HepG2 (cell line): ENCODE measurements at regions not wholly inside any gene's neighbourhood (a gene's known extent, or its start where the extent isn't known, plus 50 kb on each side); places are given as distances from the start of the nearest gene placed in this dataset.

Source experiments
- ATAC-seq: fragments of 200-7000 bp; cut with Tn5 transposase; 3 replicates; pipeline ENCODE4 v1.9.1; 2020; ENCODE audit warnings: mild to moderate bottlenecking, moderate library complexity
- BruUV-seq: library from RNA; stranded (reverse); fragments of 400-500 nt; replicated peaks from 2 replicates; lab custom pipeline; 2021; lab: Mats Ljungman, UMichigan
- CTCF ChIA-PET: fragments of 300-600 bp; formaldehyde crosslinking; extraction: SDS; loops from one replicate; lab custom pipeline; 2021; ENCODE audit warnings: low total read pairs, inconsistent platforms, low intra/inter-chr PET ratio; lab: Yijun Ruan, JAX
- POLR2A ChIA-PET: fragments of 350-600 bp; sonication (Branson Sonifier 250); formaldehyde crosslinking; loops from one replicate; lab custom pipeline; 2020; ENCODE audit warnings: antibody characterized with exemption, inconsistent platforms; lab: Yijun Ruan, JAX
- DNase-seq: peaks from one replicate; pipeline ENCODE4 v3.0.0-alpha.2; 2015; ENCODE audit warnings: low spot score
- FAIRE-seq: peaks from 3 replicates; lab custom pipeline; 2011; peaks lifted over from hg19 to GRCh38; lab: Jason Lieb, UNC
- H2AFZ ChIP-seq: one replicate; pipeline ENCODE4 v1.6.1; 2011; ENCODE audit warnings: low read length, inconsistent platforms
- H3K27ac ChIP-seq: fragments of 300-600 bp; 3 replicates; pipeline ENCODE4 v1.8.0; 2011; ENCODE audit warnings: mixed run types, mild to moderate bottlenecking, mixed read lengths, low read length, inconsistent platforms; ENCODE audit not compliant: insufficient read depth; ENCODE audit errors: extremely low read length
- H3K27me3 ChIP-seq, 2 experiments: fragments of 200-600 bp in 1 of 2; 2 replicates in 1 of 2; 3 replicates in 1 of 2; pipeline versions ENCODE4 v1.6.0 to v1.8.0; 2011; ENCODE audit warnings: low read length in 2 of 2, mild to moderate bottlenecking in 2 of 2, moderate library complexity in 2 of 2, inconsistent platforms in 1 of 2; ENCODE audit not compliant: insufficient read depth in 2 of 2, control insufficient read depth in 1 of 2
- H3K36me3 ChIP-seq, 2 experiments: fragments of 200-600 bp in 1 of 2; replicated peaks in 1 of 2; 2 replicates in 1 of 2; 3 replicates in 1 of 2; pipeline versions ENCODE4 v1.5.1 to v1.8.0; 2011; ENCODE audit warnings: low read length in 2 of 2, inconsistent platforms in 1 of 2; ENCODE audit not compliant: insufficient read depth in 2 of 2, control insufficient read depth in 1 of 2
- H3K4me1 ChIP-seq: 2 replicates; pipeline ENCODE4 v1.5.1; 2012; ENCODE audit warnings: low read length, inconsistent platforms; ENCODE audit not compliant: insufficient read depth
- H3K4me2 ChIP-seq: 2 replicates; pipeline ENCODE4 v1.6.0; 2011; ENCODE audit warnings: low read depth, low read length, inconsistent platforms
- H3K4me3 ChIP-seq, 3 experiments: fragments of 200-600 bp in 1 of 3; sonication (generic), shearing (Covaris generic) in 1 of 3; replicated peaks in 1 of 3; 2 replicates each; pipeline ENCODE4 v1.5.1; 2011 to 2016; ENCODE audit warnings: low read length in 3 of 3, inconsistent platforms in 2 of 3, low read depth in 2 of 3, mild to moderate bottlenecking in 2 of 3, control low read depth in 1 of 3, mixed read lengths in 1 of 3; ENCODE audit not compliant: insufficient read depth in 1 of 3
- H3K79me2 ChIP-seq: one replicate; pipeline ENCODE4 v1.6.1; 2011; ENCODE audit warnings: low read length, inconsistent platforms; ENCODE audit not compliant: insufficient read depth
- H3K9ac ChIP-seq: 2 replicates; pipeline ENCODE4 v1.6.0; 2011; ENCODE audit warnings: mild to moderate bottlenecking, low read depth, low read length, inconsistent platforms; ENCODE audit not compliant: insufficient read depth
- H3K9me3 ChIP-seq: 2 replicates; pipeline ENCODE4 v1.5.1; 2012; ENCODE audit warnings: mild to moderate bottlenecking, low read length
- H4K20me1 ChIP-seq: 2 replicates; pipeline ENCODE4 v1.6.0; 2011; ENCODE audit warnings: inconsistent platforms, mild to moderate bottlenecking, low read length, moderate library complexity; ENCODE audit not compliant: insufficient read depth
- HNRNPL ChIP-seq: fragments of 200-400 bp; formaldehyde crosslinking; IDR thresholded peaks from 2 replicates; pipeline ENCODE4 v1.6.1; 2017; ENCODE audit warnings: mild to moderate bottlenecking, low read depth, low read length
- JDP2 ChIP-seq: sonication (generic); formaldehyde crosslinking; IDR thresholded peaks from 2 replicates; pipeline ENCODE4 v1.8.1; 2022; ENCODE audit warnings: missing genetic modification reagents, borderline replicate concordance
- JUND ChIP-seq: sonication (generic); formaldehyde crosslinking; IDR thresholded peaks from 2 replicates; pipeline ENCODE4 v1.8.0; 2022; ENCODE audit warnings: mild to moderate bottlenecking, missing genetic modification reagents
- NONO ChIP-seq, 2 experiments: fragments of 450-650 bp in 1 of 2; sonication (generic) in 1 of 2; formaldehyde crosslinking in 1 of 2; IDR thresholded peaks in 1 of 2; conservative IDR thresholded peaks in 1 of 2; 2 replicates each; pipeline versions ENCODE4 v1.6.1 to v1.8.0; 2017 to 2022; ENCODE audit warnings: mild to moderate bottlenecking in 1 of 2, missing genetic modification reagents in 1 of 2, moderate library complexity in 1 of 2
- ZBTB3 ChIP-seq: sonication (generic); formaldehyde crosslinking; IDR thresholded peaks from 2 replicates; pipeline ENCODE4 v1.4.0; 2020; ENCODE audit warnings: low read depth, mild to moderate bottlenecking, moderate library complexity, missing genetic modification reagents, borderline replicate concordance
- ZMAT3 ChIP-seq: sonication (generic); formaldehyde crosslinking; conservative IDR thresholded peaks from 2 replicates; pipeline ENCODE4 v1.7.0; 2021; ENCODE audit warnings: missing genetic modification reagents
- ZNF430 ChIP-seq: sonication (generic); formaldehyde crosslinking; IDR thresholded peaks from 2 replicates; pipeline ENCODE4 v1.9.0; 2021; ENCODE audit warnings: mild to moderate bottlenecking, missing genetic modification reagents
- ZNF496 ChIP-seq: sonication (generic); formaldehyde crosslinking; IDR thresholded peaks from 2 replicates; pipeline ENCODE4 v1.8.1; 2023; ENCODE audit warnings: mild to moderate bottlenecking, moderate library complexity, missing genetic modification reagents; ENCODE audit not compliant: insufficient replicate concordance
- ZNF674 ChIP-seq: sonication (generic); formaldehyde crosslinking; IDR thresholded peaks from 2 replicates; pipeline ENCODE4 v1.5.0; 2020; ENCODE audit warnings: low read depth, mild to moderate bottlenecking, missing genetic modification reagents
- WGBS: methylation state at CpG from one replicate; pipeline ENCODE4 v1.1.6; 2017; ENCODE audit warnings: low lambda C conversion rate; 5-methylcytosine and 5-hydroxymethylcytosine counted together
- in situ Hi-C: cut with HindIII; loops from 2 replicates; pipeline ENCODE4 v1.10.0; 2017; ENCODE audit warnings: low pct_unique_long_range_greater_than_20kb; ENCODE audit not compliant: extremely low pct_ligation_motif_present
- intact Hi-C: fragments of 100-400 bp; cut with micrococcal nuclease; formaldehyde crosslinking; loops from one replicate; pipeline ENCODE4 v1.10.0; 2022; ENCODE audit not compliant: unreplicated experiment
- TF ChIP-seq, protein P1 (sequence below): sonication (generic); formaldehyde crosslinking; IDR thresholded peaks from 2 replicates; pipeline ENCODE4 v1.4.0; 2020; ENCODE audit warnings: missing genetic modification reagents
- TF ChIP-seq, protein P2 (sequence below): sonication (generic); formaldehyde crosslinking; IDR thresholded peaks from 2 replicates; pipeline ENCODE4 v1.5.1; 2020; ENCODE audit warnings: mild to moderate bottlenecking, missing genetic modification reagents, borderline replicate concordance
- TF ChIP-seq, protein P3 (sequence below): sonication (generic); formaldehyde crosslinking; IDR thresholded peaks from 2 replicates; pipeline ENCODE4 v1.8.0; 2022; ENCODE audit warnings: missing genetic modification reagents, mild to moderate bottlenecking, inconsistent platforms, borderline replicate concordance
- TF ChIP-seq, protein P4 (sequence below): sonication (generic); formaldehyde crosslinking; IDR thresholded peaks from 2 replicates; pipeline ENCODE4 v1.5.1; 2020; ENCODE audit warnings: missing genetic modification reagents, mild to moderate bottlenecking, borderline replicate concordance

DNA sequence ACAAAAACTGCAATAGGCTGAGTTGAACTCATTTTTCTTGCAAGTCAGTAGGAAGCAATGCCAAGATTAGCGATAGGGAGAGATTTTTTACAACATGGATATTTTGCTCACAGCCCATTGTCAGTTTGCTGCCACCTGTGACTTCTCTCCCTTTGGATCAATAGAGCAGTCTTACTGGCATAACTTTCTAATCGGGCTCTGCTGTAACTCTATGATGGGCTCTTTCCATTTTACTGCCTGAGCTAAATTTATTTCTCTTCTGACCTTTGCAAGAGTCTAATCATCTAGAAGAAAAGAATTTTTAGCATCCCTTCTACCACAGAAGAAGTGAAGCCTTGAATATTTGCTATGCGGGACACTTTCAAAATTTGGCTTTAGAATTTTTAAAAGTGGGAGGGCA is 53.6 kb upstream of the SGCD start (continued):
- TF ChIP-seq, protein P1, sequence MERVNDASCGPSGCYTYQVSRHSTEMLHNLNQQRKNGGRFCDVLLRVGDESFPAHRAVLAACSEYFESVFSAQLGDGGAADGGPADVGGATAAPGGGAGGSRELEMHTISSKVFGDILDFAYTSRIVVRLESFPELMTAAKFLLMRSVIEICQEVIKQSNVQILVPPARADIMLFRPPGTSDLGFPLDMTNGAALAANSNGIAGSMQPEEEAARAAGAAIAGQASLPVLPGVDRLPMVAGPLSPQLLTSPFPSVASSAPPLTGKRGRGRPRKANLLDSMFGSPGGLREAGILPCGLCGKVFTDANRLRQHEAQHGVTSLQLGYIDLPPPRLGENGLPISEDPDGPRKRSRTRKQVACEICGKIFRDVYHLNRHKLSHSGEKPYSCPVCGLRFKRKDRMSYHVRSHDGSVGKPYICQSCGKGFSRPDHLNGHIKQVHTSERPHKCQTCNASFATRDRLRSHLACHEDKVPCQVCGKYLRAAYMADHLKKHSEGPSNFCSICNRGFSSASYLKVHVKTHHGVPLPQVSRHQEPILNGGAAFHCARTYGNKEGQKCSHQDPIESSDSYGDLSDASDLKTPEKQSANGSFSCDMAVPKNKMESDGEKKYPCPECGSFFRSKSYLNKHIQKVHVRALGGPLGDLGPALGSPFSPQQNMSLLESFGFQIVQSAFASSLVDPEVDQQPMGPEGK = no peak
- no peak for TF ChIP-seq ZNF674 (CRISPR knock-in tag)

DNA sequence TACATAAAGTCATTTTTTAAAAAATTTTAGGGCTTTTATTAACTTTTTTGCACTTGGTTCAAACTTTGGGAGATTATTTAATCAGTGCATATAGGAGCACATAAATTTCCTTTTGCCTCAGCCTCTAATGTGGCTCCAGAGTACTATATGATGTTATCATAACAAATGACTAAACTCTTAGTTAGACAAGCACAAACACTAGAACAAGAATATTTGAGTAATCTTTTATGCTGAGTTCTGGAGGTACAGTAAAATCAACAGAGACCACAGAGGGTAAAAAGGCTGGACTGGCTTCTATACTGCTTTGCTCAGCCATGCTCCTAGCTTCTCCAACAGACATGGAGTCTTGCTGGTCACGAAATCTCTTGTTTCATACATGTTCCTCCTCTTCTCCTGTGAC is 52.5 kb upstream of the SGCD start:
- Histone ChIP-seq H3K36me3 (no peaks in the 10 kb centered on the region), H3K4me2 (no peak overlapping the region), H3K4me1 (no peaks in the 10 kb centered on the region), H3K79me2 (no peaks in the 10 kb centered on the region), H3K27ac (no peak overlapping the region), H2AFZ (no peak overlapping the region), H3K9ac (no peak overlapping the region), H3K27me3 (no peaks in the 10 kb centered on the region), H3K4me3 (no peak overlapping the region), H4K20me1 (no peaks in the 10 kb centered on the region), H3K9me3 (peaks cover 7% of the 10 kb centered on the region; the same call in 1 of the 2 replicates)
- ChIA-PET CTCF (no interaction called here), POLR2A (no interaction called here)
- intact Hi-C loops (no loop called here), in situ Hi-C loops (no loop called here)
- ATAC-seq = no peak
- WGBS = 0% methylated on average over 1 of the region's 1 CpG
- DNase-seq = no peak
- no TSS peak for BruUV-seq
- FAIRE-seq = no peak
- TF ChIP-seq ZBTB3 (CRISPR knock-in tag) (no peak), JUND (CRISPR knock-in tag) (no peak), ZMAT3 (CRISPR knock-in tag) (no peak), JDP2 (CRISPR knock-in tag) (no peak), NONO (IDR thresholded peaks at IDR 0.05) (no peak), NONO (CRISPR knock-in tag; conservative IDR thresholded peaks at IDR 0.05) (no peak), HNRNPL (no peak), ZNF430 (no peak), ZNF496 (no peak), ZNF674 (CRISPR knock-in tag) (no peak)
- TF ChIP-seq, protein P2, sequence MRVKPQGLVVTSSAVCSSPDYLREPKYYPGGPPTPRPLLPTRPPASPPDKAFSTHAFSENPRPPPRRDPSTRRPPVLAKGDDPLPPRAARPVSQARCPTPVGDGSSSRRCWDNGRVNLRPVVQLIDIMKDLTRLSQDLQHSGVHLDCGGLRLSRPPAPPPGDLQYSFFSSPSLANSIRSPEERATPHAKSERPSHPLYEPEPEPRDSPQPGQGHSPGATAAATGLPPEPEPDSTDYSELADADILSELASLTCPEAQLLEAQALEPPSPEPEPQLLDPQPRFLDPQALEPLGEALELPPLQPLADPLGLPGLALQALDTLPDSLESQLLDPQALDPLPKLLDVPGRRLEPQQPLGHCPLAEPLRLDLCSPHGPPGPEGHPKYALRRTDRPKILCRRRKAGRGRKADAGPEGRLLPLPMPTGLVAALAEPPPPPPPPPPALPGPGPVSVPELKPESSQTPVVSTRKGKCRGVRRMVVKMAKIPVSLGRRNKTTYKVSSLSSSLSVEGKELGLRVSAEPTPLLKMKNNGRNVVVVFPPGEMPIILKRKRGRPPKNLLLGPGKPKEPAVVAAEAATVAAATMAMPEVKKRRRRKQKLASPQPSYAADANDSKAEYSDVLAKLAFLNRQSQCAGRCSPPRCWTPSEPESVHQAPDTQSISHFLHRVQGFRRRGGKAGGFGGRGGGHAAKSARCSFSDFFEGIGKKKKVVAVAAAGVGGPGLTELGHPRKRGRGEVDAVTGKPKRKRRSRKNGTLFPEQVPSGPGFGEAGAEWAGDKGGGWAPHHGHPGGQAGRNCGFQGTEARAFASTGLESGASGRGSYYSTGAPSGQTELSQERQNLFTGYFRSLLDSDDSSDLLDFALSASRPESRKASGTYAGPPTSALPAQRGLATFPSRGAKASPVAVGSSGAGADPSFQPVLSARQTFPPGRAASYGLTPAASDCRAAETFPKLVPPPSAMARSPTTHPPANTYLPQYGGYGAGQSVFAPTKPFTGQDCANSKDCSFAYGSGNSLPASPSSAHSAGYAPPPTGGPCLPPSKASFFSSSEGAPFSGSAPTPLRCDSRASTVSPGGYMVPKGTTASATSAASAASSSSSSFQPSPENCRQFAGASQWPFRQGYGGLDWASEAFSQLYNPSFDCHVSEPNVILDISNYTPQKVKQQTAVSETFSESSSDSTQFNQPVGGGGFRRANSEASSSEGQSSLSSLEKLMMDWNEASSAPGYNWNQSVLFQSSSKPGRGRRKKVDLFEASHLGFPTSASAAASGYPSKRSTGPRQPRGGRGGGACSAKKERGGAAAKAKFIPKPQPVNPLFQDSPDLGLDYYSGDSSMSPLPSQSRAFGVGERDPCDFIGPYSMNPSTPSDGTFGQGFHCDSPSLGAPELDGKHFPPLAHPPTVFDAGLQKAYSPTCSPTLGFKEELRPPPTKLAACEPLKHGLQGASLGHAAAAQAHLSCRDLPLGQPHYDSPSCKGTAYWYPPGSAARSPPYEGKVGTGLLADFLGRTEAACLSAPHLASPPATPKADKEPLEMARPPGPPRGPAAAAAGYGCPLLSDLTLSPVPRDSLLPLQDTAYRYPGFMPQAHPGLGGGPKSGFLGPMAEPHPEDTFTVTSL (CRISPR knock-in tag) = no peak
- TF ChIP-seq, protein P3, sequence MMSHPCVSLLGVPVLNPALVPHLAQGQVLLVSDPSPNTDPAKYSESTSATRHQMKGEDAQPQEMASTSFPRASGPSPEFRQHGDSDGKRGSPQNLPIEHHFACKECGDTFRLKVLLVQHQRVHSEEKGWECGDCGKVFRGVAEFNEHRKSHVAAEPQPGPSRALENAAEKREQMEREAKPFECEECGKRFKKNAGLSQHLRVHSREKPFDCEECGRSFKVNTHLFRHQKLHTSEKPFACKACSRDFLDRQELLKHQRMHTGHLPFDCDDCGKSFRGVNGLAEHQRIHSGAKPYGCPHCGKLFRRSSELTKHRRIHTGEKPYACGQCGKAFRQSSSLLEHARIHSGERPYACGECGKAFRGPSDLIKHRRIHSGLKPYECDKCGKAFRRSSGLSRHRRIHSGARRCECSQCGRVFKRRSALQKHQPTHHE (CRISPR knock-in tag) = no peak
- TF ChIP-seq, protein P4, sequence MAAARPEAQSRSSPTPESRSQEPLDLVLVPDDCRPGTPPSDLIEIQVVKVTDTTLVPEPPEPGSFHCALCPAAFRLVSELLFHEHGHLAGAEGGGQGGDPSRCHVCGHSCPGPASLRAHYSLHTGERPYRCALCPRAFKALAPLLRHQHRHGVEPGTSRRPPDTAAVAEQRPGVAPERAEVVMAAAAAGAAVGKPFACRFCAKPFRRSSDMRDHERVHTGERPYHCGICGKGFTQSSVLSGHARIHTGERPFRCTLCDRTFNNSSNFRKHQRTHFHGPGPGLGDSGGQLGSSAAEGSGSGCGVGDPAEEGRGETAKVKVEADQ (CRISPR knock-in tag) = no peak
